ENCODE measurements at regions not wholly inside any gene's neighbourhood (a gene's known extent, or its start where the extent isn't known, plus 50 kb on each side); places are given as distances from the start of the nearest gene placed in this dataset.

DNA sequence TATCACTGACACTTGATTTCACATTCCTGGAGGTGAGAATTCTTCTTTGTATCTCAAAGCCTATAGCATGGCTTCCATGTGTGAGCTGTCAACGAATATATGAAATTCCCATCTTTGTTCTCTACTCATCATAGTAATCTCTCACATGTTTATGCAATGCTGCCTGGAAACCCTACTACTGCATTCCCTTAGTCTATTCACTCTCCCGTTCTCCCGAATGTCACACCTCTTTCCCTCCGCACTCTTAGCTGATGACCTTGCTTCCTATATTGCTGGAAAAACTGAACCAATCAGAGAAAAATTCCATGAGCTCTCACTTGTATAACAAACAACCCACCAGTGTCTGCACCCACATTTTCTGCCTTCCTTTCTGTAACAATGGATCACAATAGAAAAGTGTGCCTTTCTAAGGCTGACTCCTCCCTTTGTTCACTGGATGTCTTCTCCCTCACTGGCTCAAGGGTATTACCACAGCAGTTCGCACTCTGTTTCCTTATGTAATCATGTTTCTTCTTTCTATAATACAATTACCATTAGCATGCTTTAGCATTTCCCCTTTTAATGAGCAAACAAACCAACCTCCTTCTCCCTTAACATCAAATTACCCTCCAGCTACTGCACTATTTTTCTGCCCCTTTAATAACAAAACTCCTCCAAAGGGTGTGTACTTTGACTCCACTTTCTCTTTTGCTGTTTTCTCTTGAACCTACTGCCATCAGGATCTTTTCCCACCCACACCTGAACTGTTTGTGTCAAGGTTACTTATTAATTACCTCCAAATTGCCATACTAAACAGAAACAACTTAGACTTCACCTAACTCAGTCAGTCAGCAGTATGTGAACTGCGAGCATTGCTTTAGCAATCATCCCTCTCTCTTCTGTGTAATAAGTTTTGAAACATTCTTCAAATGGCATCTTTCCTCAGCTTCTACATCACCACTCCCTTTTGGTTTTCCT lies 63.9 kb upstream of the CCDC196 start:
- TF ChIP-seq, protein P1, sequence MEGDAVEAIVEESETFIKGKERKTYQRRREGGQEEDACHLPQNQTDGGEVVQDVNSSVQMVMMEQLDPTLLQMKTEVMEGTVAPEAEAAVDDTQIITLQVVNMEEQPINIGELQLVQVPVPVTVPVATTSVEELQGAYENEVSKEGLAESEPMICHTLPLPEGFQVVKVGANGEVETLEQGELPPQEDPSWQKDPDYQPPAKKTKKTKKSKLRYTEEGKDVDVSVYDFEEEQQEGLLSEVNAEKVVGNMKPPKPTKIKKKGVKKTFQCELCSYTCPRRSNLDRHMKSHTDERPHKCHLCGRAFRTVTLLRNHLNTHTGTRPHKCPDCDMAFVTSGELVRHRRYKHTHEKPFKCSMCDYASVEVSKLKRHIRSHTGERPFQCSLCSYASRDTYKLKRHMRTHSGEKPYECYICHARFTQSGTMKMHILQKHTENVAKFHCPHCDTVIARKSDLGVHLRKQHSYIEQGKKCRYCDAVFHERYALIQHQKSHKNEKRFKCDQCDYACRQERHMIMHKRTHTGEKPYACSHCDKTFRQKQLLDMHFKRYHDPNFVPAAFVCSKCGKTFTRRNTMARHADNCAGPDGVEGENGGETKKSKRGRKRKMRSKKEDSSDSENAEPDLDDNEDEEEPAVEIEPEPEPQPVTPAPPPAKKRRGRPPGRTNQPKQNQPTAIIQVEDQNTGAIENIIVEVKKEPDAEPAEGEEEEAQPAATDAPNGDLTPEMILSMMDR (IDR thresholded peaks at IDR 0.05; ENCODE audit: borderline replicate concordance, insufficient read depth, low read depth, low read length) = no peak

DNA sequence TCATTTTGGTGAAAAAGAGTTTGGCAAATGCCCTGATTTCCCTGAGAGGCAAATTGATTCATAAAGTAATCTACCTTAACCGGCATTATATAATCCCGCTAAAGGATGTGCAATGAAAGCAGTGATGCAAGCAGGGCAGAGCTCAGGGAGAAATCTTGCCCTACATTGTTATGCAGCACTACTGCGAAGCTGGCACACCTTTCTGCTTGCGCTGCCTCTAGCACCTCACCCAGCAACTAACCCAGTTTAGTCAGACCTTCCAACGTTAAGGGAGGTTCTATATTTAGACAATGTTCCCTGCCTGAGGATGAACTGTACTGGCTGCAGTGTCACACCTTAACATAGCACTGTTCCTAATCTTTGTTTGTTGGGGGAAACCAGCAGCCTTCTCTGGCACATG lies 60.8 kb upstream of the CCDC196 start:
- no peak overlapping the region for H3K4me3 ChIP-seq (ENCODE audit: low read depth, low read length)
- TF ChIP-seq, protein P1 (IDR thresholded peaks at IDR 0.05; ENCODE audit: borderline replicate concordance, insufficient read depth, low read depth, low read length) = no peak

More for the DNA sequence above, 63.9 kb upstream of the CCDC196 start:
- H3K4me3 ChIP-seq (ENCODE audit: low read depth, low read length) = no peak overlapping the region

DNA sequence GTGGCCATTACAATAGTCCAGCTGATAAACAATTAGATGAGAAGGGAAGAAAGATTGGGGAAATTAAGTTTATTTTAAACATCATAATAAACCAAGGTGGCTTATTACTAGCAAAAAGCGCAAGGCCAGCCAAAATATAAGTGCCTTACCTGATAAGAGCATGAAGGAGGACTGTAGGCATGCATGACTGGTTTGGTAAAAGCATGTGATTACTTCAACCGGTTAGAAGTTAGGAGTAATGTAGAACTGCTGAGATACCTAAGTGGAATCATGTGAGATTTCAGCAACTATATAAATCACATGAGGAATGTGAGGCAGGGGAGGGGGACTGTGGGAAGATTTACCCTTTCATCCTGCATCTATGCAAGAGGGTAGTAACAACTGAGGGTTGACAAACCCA lies 59.7 kb upstream of the CCDC196 start:
- TF ChIP-seq, protein P1 (IDR thresholded peaks at IDR 0.05; ENCODE audit: borderline replicate concordance, insufficient read depth, low read depth, low read length) = no peak
- no peak overlapping the region for H3K4me3 ChIP-seq (ENCODE audit: low read depth, low read length)

DNA sequence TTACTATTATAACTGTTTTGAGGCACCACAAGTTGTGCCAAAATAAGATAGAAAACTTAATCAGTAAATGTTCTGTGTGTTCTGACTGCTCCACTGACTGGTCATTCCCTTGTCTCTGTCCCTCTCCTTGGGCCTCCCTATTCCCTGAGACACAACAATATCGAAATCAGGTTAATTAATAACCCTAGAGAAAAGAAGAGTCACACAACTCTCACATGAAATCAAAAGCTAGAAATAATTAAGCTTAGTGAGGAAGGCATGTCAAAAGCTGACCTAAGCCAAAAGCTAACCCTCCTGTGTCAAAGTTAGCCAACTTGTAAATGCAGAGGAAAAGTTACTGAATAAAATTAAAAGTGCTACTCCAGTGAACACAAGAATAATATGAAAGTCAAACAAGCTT lies 53.8 kb upstream of the CCDC196 start:
- TF ChIP-seq, protein P1 (IDR thresholded peaks at IDR 0.05; ENCODE audit: borderline replicate concordance, insufficient read depth, low read depth, low read length) = no peak
- H3K4me3 ChIP-seq (ENCODE audit: low read depth, low read length) = no peak overlapping the region

DNA sequence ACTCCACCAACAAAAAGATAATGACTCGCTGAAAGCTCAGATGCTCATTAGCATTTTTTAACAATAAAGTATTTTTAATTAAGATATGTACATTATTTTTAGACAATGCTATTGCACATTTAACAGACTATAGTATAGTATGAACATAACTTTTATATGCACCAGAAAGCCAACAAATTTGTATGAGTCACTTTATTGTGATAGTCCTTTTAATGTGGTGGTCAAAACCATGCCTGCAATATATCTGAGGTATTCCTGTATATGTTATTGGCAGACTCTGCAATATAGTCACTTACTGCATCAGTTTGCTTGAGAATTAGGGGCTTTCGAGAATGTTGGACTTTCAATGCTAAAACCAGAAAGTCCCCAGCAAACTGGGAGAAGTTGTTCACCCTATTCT lies 51.7 kb upstream of the CCDC196 start:
- TF ChIP-seq, protein P1 (IDR thresholded peaks at IDR 0.05; ENCODE audit: borderline replicate concordance, insufficient read depth, low read depth, low read length) = no peak
- H3K4me3 ChIP-seq (ENCODE audit: low read depth, low read length) = no peak overlapping the region

DNA sequence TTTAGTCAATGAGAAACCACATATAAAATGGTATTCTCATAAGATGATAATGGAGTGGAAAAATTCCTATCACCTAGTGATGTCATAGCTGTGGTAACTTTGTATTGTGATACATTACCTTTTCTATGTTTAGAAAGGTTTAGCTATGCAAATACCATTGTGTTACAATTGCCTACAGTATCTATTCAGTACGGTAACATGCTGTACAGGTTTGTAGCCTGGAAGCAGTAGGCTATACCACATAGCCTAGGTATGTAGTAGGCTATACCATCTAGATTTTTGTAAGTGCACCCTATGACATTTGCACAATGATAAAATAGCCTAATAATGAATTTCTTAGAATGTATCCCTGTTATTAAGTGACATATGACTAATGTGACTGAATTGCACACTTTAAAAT lies 50.5 kb upstream of the CCDC196 start:
- TF ChIP-seq, protein P1 (IDR thresholded peaks at IDR 0.05; ENCODE audit: borderline replicate concordance, insufficient read depth, low read depth, low read length) = no peak
- H3K4me3 ChIP-seq (ENCODE audit: low read depth, low read length) = no peak overlapping the region

Measured in GM12875 (cell line).